GM06990 (cell line): ENCODE measurements at regions not wholly inside any gene's neighbourhood (a gene's known extent, or its start where the extent isn't known, plus 50 kb on each side); places are given as distances from the start of the nearest gene placed in this dataset.

Experiments used
- DNase-seq: peaks from one replicate; pipeline ENCODE4 v3.0.0-alpha.2; 2011; ENCODE audit not compliant: insufficient read length; ENCODE audit errors: extremely low read depth
- H3K27me3 ChIP-seq: replicated peaks from 2 replicates; pipeline ENCODE4 v1.6.0; 2011; ENCODE audit warnings: low read length; ENCODE audit not compliant: control insufficient read depth, insufficient read depth
- H3K36me3 ChIP-seq: 2 replicates; pipeline ENCODE4 v1.5.1; 2011; ENCODE audit warnings: low read length; ENCODE audit not compliant: control insufficient read depth, insufficient read depth
- H3K4me3 ChIP-seq: replicated peaks from 2 replicates; pipeline ENCODE4 v1.5.1; 2011; ENCODE audit warnings: low read depth, mild to moderate bottlenecking, control low read depth, low read length
- TF ChIP-seq, protein P1 (sequence below): IDR thresholded peaks from 2 replicates; pipeline ENCODE4 v1.5.1; 2011; ENCODE audit warnings: low read length, control low read depth, mild to moderate bottlenecking, inconsistent platforms; ENCODE audit not compliant: insufficient read depth, poor library complexity, severe bottlenecking

DNA sequence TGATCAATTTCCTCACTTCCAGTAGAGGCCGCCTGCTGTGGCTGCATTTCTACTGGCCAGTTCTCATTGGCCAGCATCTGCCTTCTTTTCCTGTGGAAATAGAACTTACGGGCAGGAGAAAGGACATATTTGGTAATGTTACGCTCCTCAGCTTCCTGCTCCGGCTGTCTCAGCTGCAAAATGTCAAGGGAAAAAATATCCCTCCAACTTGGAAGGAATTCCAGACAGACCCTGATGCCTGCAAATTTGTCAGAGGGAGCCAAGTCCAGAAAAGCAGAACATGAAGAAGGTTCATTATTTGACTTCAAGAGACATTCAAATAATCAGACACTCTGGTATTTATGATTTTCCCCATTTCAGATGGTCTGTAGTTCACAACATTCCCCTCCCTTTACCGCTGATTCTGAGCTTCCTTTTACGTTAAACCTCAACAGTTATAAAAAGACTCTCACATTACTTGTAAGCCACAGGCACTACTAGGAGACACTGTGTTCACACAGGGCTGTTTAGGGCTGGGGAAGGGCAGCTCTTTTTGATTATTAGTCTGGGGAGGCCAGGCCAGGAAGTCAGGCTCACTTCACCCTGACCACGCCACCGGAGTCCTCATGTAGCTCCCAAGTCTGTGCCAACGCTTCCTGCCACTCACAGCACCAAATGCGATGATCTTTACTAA is 179.6 kb upstream of the CCN2 start:
- TF ChIP-seq, protein P1, sequence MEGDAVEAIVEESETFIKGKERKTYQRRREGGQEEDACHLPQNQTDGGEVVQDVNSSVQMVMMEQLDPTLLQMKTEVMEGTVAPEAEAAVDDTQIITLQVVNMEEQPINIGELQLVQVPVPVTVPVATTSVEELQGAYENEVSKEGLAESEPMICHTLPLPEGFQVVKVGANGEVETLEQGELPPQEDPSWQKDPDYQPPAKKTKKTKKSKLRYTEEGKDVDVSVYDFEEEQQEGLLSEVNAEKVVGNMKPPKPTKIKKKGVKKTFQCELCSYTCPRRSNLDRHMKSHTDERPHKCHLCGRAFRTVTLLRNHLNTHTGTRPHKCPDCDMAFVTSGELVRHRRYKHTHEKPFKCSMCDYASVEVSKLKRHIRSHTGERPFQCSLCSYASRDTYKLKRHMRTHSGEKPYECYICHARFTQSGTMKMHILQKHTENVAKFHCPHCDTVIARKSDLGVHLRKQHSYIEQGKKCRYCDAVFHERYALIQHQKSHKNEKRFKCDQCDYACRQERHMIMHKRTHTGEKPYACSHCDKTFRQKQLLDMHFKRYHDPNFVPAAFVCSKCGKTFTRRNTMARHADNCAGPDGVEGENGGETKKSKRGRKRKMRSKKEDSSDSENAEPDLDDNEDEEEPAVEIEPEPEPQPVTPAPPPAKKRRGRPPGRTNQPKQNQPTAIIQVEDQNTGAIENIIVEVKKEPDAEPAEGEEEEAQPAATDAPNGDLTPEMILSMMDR = no peak
- Histone ChIP-seq H3K27me3 (no peaks in the 10 kb centered on the region; the same call in 1 of the 2 replicates), H3K4me3 (no peak overlapping the region), H3K36me3 (no peaks in the 10 kb centered on the region)
- DNase-seq = no peak

DNA sequence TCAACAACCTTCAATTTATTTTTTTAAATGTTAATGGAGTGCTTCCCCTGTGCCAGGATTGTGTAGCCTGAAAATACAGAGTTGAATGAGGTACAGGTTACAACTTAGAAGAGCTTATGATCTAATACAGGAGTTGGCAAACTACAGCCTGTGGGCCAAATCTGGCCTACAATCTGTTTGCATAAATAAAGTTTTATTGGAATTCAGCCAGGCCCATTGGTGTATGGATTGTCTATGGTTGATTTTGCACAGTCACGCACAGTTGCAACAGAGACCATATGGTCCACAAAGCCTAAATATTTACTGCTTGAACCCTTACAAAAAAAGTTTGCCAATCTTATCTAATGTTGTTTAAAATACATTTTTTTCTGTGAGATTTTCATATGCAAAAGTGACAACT is 177.3 kb upstream of the CCN2 start:
- no peak overlapping the region for H3K4me3 ChIP-seq
- no peak for DNase-seq
- no peaks in the 10 kb centered on the region; the same call in 1 of the 2 replicates for H3K27me3 ChIP-seq
- H3K36me3 ChIP-seq = no peaks in the 10 kb centered on the region
- TF ChIP-seq, protein P1 = no peak

DNA sequence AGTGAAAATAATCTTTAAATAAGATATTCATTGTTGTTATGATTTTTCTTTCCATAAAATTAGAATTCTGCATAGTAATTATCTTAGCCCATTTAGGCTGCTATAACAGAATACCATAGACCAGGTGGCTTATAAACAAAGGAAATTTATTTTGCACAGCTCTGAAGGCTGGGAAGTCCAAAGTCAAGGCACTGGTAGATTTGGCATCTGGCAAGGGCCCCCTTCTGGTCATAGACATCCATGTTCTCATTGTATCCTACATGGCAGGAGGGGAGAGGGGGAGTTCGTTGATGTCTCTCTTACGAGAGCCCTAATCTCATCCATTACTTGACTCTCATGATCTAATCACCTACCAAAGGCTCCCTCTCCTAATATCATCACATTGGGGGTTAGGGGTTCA is 175.0 kb upstream of the CCN2 start:
- no peak for DNase-seq
- Histone ChIP-seq H3K4me3 (no peak overlapping the region), H3K27me3 (no peaks in the 10 kb centered on the region; the same call in 1 of the 2 replicates), H3K36me3 (no peaks in the 10 kb centered on the region)
- TF ChIP-seq, protein P1 = no peak

DNA sequence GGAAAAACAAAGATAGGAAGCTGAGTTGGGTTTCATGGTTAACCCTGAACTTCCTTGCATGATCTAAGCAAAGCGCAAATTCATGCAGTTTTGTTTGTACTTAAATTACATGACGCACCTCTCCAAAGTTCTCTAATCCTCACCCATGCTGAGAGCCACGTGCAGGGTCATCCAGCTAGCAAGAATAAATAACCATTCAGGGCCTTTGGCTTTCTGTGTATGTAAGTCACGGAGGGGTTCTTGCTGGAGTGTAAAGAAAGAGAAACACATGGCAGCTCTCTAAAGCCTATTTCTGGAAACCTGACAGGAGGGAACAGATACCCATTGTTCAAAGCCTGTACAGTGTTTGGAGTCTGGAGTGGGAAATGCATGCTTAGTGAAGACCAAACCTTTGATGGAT is 171.7 kb upstream of the CCN2 start:
- DNase-seq = no peak
- no peaks in the 10 kb centered on the region; the same call in 1 of the 2 replicates for H3K27me3 ChIP-seq

GRCh38 chr6:132122176-132122575 is 171.0 kb upstream of the CCN2 start:
- TF ChIP-seq, protein P1 = no peak
- Histone ChIP-seq H3K36me3 (no peaks in the 10 kb centered on the region), H3K27me3 (no peaks in the 10 kb centered on the region; the same call in 1 of the 2 replicates), H3K4me3 (no peak overlapping the region)
- no peak for DNase-seq

More for the DNA sequence above, 171.7 kb upstream of the CCN2 start:
- H3K36me3 ChIP-seq = no peaks in the 10 kb centered on the region
- no peak overlapping the region for H3K4me3 ChIP-seq
- TF ChIP-seq, protein P1 = no peak

DNA sequence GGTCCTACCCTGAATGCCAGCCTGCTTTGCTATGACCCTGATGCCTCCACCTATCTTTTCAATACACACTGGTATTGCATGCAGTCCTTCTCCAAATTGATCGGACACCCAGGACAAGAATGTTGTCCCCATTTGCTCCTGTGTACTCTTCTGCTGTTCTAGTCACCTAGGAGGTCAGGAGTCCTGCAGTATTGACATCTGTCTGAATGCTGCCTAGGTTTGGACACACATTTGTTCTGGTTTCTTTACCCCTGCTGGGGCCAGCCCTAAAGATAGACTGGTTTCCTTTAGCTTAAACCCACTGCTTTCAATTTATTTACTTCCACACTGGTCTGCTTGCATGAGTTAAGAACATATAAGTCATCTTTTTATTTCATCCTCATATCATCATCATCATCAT is 167.0 kb upstream of the CCN2 start:
- DNase-seq = no peak
- Histone ChIP-seq H3K36me3 (no peaks in the 10 kb centered on the region), H3K4me3 (no peak overlapping the region), H3K27me3 (no peaks in the 10 kb centered on the region; the same call in 1 of the 2 replicates)
- TF ChIP-seq, protein P1 = no peak
